ENCODE measurements at regions not wholly inside any gene's neighbourhood (a gene's known extent, or its start where the extent isn't known, plus 50 kb on each side); places are given as distances from the start of the nearest gene placed in this dataset.

DNA sequence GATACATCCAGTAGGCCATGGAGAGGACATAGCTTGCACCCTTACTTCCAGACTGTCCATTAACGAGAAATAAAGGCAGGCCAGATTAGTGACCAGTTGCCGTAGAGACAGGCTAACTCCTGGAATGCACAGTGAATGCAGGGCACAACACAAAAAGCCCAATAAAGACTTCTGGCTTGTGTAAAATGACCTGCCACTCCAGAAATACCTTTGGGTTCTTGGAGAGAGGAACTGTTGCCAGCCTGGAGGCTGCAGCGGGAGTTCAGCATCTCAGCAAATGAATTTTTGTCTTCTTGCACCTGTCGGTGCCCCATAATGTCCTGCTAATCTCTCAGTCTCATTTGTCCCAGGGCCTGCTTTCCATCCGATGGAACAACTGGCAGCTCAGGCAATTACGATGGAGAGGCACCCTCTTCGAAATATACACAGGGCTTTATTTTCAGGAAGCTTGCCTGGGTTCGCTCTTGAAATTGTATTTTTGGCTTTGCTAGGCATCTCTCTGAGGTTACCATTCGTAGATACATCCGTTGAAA is 538.8 kb upstream of the ZNF462 start:
- Histone ChIP-seq H3K4me1 (peaks cover 45% of the 10 kb centered on the region), H3K4me3 (peak overlapping the region; percentile 0)
- H3K27ac Mint-ChIP-seq, result peak overlapping the region; percentile 94

DNA sequence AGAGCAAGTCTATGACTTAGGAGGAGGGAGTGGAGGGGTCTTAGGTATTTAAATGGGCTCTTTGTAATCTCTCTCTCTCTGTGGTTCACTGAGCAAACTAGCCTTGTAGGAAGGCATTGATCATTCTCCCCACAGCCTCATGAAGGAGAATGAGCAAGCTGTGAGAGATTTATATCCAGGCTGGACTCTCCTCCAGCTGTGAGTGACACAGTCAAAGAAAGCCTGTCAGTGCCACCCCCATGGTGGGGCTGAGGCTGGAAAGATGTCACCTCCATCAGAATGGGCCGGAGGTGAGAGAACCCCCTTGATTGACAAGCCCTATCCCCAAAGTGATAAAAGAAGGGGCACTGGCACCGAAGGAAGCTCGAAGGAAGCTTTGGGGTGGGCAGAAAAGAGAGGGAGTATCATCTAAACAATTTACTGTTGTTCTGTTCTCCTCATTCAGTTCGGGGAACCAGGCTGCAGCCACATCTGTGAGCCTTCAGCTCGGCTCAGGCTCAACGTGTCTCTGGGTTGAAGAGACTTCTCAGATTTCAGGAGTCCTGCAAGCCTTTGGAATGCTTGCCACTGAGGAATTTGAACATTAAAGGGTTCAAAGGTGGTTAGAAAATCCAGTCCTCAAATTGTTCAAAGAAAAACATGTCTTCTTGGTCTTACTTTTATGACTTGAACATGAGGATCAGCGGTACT is 538.2 kb upstream of the ZNF462 start:
- H3F3A ChIP-seq (ENCODE audit: low read depth), result peaks cover 18% of the 10 kb centered on the region
- peak overlapping the region; percentile 58 for H3K4me2 ChIP-seq
- H2AFZ ChIP-seq (replicated peaks), result no peak overlapping the region
- Mint-ChIP-seq H3K36me3 (no peaks in the 10 kb centered on the region), H3K9me3 (no peaks in the 10 kb centered on the region), H3K27ac (peak overlapping the region; percentile 94), H3K4me3 (peak overlapping the region; percentile 53), H3K4me1 (peaks cover 56% of the 10 kb centered on the region), H3K27me3 (ENCODE audit: insufficient read depth, low read depth) (no peaks in the 10 kb centered on the region)
- H3K9me3 ChIP-seq (ENCODE audit: low read depth), result no peaks in the 10 kb centered on the region
- H3K4me1 ChIP-seq, result peaks cover 45% of the 10 kb centered on the region
- H3K9ac ChIP-seq, result no peak overlapping the region
- H3K79me2 ChIP-seq (ENCODE audit: low read depth), result no peaks in the 10 kb centered on the region
- H3K27me3 ChIP-seq, result no peaks in the 10 kb centered on the region
- H3K4me3 ChIP-seq, result no peak overlapping the region
- H3K27ac ChIP-seq, result peak overlapping the region; percentile 63
- DNase-seq (ENCODE audit: low spot score), result peak; percentile 32
- TF ChIP-seq, protein P1, sequence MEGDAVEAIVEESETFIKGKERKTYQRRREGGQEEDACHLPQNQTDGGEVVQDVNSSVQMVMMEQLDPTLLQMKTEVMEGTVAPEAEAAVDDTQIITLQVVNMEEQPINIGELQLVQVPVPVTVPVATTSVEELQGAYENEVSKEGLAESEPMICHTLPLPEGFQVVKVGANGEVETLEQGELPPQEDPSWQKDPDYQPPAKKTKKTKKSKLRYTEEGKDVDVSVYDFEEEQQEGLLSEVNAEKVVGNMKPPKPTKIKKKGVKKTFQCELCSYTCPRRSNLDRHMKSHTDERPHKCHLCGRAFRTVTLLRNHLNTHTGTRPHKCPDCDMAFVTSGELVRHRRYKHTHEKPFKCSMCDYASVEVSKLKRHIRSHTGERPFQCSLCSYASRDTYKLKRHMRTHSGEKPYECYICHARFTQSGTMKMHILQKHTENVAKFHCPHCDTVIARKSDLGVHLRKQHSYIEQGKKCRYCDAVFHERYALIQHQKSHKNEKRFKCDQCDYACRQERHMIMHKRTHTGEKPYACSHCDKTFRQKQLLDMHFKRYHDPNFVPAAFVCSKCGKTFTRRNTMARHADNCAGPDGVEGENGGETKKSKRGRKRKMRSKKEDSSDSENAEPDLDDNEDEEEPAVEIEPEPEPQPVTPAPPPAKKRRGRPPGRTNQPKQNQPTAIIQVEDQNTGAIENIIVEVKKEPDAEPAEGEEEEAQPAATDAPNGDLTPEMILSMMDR (IDR thresholded peaks at IDR 0.05), result no peak
- TF ChIP-seq EZH2phosphoT487 (IDR thresholded peaks at IDR 0.05) (no peak), EZH2 (IDR thresholded peaks at IDR 0.05) (no peak)
- no peaks in the 10 kb centered on the region for H4K20me1 ChIP-seq (ENCODE audit: low read depth)
- no peaks in the 10 kb centered on the region for H3K36me3 ChIP-seq

More for the DNA sequence above, 538.8 kb upstream of the ZNF462 start:
- no peaks in the 10 kb centered on the region for H3K36me3 ChIP-seq
- Mint-ChIP-seq H3K4me1 (peaks cover 56% of the 10 kb centered on the region), H3K27me3 (ENCODE audit: insufficient read depth, low read depth) (no peaks in the 10 kb centered on the region), H3K9me3 (no peaks in the 10 kb centered on the region), H3K36me3 (no peaks in the 10 kb centered on the region), H3K4me3 (peak overlapping the region; percentile 53)
- H3K27me3 ChIP-seq, result no peaks in the 10 kb centered on the region
- no peak for TF ChIP-seq EZH2phosphoT487 (IDR thresholded peaks at IDR 0.05)
- TF ChIP-seq, protein P1 (IDR thresholded peaks at IDR 0.05), result no peak
- no peak for TF ChIP-seq EZH2 (IDR thresholded peaks at IDR 0.05)
- H3K9ac ChIP-seq, result no peak overlapping the region
- H3K79me2 ChIP-seq (ENCODE audit: low read depth), result no peaks in the 10 kb centered on the region
- H3K27ac ChIP-seq, result peak overlapping the region; percentile 63
- H3F3A ChIP-seq (ENCODE audit: low read depth), result peaks cover 18% of the 10 kb centered on the region
- no peak overlapping the region for H2AFZ ChIP-seq (replicated peaks)
- H3K4me2 ChIP-seq, result peak overlapping the region; percentile 58
- peak; percentile 24 for DNase-seq (ENCODE audit: low spot score)
- no peaks in the 10 kb centered on the region for H3K9me3 ChIP-seq (ENCODE audit: low read depth)
- H4K20me1 ChIP-seq (ENCODE audit: low read depth), result no peaks in the 10 kb centered on the region

DNA sequence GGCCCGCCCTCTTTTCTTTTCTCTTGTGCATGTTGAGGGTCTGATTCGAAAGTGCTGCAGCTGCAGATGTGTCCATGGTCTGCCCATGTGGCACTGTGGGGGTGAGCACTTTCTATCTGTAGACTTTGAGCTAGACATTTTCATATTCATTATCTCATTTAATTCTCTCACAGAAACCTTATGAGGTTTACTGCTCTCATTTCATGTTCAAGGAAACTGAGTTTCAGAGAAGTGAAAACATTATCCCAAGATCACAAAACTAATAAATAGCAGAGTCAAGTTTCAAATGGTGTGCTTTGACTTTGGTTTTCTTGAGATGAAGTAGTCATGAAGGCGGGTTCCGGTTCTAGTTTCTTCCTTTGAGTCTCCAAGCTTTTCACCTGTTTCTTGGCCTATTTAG is 536.5 kb upstream of the ZNF462 start:
- H3K9ac ChIP-seq, result no peak overlapping the region
- Mint-ChIP-seq H3K9me3 (no peaks in the 10 kb centered on the region), H3K27ac (peak overlapping the region; percentile 75), H3K36me3 (no peaks in the 10 kb centered on the region), H3K27me3 (ENCODE audit: insufficient read depth, low read depth) (no peaks in the 10 kb centered on the region), H3K4me1 (peaks cover 61% of the 10 kb centered on the region), H3K4me3 (no peak overlapping the region)
- H2AFZ ChIP-seq (replicated peaks), result no peak overlapping the region
- no peaks in the 10 kb centered on the region for H3K27me3 ChIP-seq
- H3K27ac ChIP-seq, result no peak overlapping the region
- DNase-seq (ENCODE audit: low spot score), result no peak
- H4K20me1 ChIP-seq (ENCODE audit: low read depth), result no peaks in the 10 kb centered on the region
- TF ChIP-seq EZH2phosphoT487 (IDR thresholded peaks at IDR 0.05), result no peak
- TF ChIP-seq, protein P1 (IDR thresholded peaks at IDR 0.05), result no peak
- no peak for TF ChIP-seq EZH2 (IDR thresholded peaks at IDR 0.05)
- H3K36me3 ChIP-seq, result no peaks in the 10 kb centered on the region
- H3F3A ChIP-seq (ENCODE audit: low read depth), result peaks cover 18% of the 10 kb centered on the region
- H3K4me2 ChIP-seq, result no peak overlapping the region
- H3K9me3 ChIP-seq (ENCODE audit: low read depth), result no peaks in the 10 kb centered on the region
- peaks cover 49% of the 10 kb centered on the region for H3K4me1 ChIP-seq
- H3K79me2 ChIP-seq (ENCODE audit: low read depth), result no peaks in the 10 kb centered on the region
- no peak overlapping the region for H3K4me3 ChIP-seq

Data from neural progenitor cell (in vitro differentiated cells).